UCSD-AML1 (cell line): ENCODE measurements at regions not wholly inside any gene's neighbourhood (a gene's known extent, or its start where the extent isn't known, plus 50 kb on each side); places are given as distances from the start of the nearest gene placed in this dataset.

Source experiments
- DNase-seq: peaks from one replicate; lab custom pipeline; 2025; ENCODE audit not compliant: unreplicated experiment; lab: John Stamatoyannopoulos, UW

DNA sequence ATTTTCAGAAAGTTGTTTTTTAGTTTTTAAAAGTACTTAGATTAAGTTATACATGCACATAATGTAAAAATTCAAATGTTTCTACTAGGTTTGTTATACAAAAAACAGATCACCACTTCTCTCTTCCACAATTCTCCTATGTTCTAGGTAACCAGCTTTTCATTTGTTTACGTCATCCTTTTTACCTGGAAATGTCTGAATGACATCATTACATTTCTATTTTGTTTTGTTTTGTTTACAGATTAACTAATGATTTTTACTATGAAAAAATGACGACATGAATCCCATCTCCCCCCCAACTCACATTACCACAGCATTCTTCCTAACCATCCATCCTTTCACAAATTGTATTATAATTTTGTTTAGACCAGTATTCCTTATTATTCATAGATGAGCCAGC, 1709.2 kb downstream of the EFNA5 start:
- DNase-seq, result no peak

DNA sequence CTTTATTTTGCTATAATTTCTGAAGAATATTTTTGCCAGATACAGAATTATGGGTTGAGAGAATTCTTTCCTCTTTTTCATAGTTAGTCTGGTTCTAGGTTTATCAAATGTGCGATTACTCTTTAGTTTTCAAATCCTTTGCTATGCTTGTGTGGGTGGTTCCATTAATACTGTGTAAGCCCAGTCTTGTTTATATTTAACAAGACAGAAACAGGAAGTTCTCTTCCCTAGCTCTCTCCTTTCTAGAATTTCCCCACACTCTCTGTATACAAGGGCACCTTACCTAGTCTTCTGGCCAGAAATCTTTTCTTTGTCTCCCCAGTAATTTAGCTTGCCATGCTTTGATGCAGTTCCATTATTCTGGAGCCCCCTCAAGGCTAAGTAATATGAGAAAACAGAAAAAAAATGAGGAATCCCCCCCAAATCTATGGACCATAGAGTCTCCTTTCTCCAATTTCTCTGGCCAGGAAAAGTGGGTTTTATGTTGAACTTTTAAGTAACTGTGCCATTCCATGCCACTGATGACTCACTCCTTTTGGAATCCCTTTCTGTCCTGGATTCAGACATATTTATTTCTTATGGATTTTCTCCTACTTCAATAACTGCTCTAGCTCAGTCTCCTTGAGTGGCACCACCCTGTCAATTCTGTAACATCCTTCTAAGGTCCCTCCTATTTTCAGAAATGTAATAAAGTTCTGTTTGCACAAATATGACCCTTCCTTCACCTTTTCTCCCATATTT, 1714.1 kb downstream of the EFNA5 start:
- DNase-seq, result no peak

DNA sequence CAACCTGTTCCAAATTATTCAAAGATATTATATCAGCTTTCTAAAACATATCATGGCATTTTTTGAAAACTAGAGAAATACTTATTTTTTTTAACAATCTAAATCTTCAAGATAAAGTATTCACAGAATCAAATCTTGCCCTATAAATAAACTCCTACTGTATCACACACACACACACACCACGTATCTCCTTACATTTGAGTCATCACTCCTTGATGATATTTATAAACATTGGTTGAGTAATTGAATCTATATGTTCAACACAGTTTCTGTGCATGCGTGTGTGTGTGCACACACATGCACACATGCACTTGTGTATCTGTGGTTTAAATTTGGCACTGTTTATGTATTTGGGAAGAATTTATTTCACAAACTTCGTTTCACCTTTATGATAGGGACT, 1716.4 kb downstream of the EFNA5 start:
- DNase-seq, result no peak

DNA sequence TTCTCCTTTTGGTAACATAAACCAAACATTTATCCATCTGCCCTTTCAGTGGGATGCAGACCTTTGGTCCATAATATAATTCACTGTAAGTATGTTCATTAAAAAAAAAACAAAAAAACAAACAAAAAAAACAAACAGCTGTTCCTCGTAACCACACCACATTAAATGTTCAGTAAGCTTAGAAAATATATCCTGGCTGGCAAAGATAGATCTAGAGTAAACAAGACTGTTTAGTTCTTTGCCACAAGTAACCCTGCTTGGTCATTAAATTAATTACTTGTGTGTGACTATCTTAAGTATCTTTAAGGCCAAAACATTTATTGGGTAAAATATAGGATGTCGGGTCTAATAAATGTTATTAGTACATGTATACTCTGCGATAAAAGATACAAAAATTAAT, 1717.1 kb downstream of the EFNA5 start:
- no peak for DNase-seq

DNA sequence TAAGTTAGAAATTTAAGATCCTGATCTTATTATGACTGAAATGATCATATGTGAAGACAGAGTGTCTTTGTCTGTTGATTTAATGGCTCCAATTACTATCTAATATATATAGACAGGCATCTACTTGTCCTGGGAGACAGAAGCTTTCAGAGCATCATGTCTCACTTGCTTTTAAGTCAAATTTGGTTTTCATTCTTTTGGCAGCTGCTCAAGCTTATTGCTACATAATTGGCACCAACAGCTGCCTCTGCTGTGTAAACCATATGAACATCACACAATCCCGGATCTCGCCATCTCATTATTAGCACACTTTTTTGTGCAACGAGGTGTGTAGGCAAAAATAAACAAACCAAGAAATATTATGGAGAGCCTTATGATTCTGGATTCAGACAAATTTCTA, 1717.9 kb downstream of the EFNA5 start:
- DNase-seq, result no peak

DNA sequence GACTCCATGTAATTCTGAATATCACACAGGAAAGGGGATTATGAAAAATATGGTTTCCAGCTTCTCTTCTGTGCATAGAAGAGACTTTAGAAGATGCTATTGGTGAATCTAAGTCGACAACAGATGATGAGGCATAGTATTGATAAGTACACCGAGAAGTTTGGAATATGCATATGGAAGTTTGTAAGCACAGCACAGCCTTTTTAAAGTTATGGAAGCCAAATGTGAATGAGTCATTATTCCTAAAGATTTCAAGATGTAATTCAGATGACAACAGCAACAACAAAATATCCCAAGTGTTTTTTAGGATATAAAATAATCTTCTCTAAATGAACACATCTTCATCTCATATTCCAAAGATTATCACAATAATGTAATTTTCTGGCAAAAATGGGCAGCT, 1723.3 kb downstream of the EFNA5 start:
- no peak for DNase-seq

DNA sequence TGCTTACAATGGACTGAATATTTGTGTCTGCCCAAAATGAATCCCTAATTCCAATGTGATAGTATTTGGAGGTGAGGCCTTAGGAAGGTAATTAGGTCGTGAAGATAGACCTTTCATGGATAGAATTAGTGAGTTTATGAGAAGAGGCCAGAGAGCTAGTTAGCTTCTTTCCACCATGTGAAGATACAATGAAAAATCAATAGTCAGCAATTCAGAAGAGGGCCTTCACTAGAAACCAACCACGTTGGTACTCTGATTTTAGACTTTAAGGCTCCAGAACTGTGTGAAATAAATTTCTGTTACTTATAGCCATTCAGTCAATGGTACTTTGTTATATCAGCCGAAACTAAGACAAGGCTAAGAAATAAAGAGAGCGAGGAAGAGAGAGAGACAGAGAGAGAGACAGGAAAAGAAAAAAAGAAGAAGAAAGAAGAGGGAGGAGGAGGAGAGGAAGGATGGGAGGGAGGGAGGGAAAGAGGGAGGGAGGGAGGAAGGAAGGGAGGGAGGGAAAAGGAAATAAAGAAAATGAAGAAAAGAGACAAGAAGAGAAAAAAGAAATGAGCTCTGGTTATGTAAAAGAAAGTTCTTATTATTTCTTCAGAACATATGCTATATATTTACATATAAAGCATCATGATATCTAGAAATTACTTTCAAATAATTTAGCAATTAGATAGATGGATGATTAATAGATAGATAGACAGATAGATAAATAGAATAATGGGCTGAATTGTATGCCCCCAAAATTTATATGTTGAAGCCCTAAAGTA, 1725.3 kb downstream of the EFNA5 start:
- DNase-seq, result no peak

DNA sequence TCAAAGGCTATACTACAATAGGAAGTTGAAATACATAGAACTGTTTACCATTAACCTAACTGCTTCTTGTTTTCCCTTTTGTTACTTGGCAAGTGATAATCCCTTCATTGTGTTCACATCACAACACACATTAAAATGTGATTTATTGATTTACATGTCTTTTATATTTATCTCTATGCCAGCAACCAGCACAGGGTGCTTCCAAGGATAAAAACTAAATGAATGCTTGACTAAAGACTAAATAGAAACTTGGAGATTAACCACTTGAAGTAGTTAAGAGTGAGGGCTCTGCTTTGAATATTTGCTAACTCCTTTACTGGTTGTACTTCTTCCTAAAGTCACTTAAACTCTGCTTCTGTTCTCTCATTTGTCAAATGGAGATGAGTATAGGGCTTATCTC, 1730.6 kb downstream of the EFNA5 start:
- DNase-seq, result no peak

DNA sequence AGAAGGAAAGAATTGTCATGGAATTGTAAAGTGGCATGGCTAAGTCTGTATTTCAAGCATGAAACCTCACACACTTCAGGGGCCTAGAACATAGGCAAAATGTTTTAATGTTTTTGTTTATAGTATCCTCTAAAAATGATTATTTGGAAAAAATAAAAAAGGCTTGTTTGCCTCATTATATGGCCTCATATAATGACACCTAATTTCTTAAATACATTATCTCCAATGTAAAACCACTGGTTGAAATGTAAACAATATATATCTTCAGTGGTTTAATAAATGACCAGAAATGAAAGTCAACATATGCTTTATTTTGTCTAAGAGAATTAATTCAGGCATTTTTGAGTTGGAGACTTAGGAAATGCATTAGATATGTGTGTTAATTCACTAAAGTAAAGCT, 1736.6 kb downstream of the EFNA5 start:
- no peak for DNase-seq

DNA sequence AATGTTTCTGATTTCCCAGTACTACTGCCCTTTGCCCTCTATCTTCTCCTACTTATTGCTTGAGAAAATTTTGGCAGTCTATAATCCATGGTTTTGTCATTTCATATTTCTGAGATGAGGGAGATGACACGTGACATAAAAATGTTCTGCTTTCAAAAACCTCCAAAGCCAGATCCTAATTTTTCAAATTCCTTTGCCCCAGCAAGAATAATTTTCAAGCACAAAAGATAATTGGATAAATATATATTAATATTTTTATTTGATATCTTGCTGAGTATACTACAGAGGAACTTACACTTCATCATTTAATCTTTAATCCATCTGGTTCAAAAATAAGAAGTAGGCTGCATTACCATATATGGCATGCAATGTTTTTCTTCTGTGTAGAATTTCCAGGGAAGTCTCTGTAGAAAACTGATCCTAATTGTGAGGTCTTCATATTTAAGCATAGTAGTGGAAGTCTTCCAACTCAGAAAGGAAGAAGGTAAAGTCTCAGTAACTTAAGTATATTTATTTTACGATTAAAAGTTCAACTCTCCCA, 1738.8 kb downstream of the EFNA5 start:
- no peak for DNase-seq

DNA sequence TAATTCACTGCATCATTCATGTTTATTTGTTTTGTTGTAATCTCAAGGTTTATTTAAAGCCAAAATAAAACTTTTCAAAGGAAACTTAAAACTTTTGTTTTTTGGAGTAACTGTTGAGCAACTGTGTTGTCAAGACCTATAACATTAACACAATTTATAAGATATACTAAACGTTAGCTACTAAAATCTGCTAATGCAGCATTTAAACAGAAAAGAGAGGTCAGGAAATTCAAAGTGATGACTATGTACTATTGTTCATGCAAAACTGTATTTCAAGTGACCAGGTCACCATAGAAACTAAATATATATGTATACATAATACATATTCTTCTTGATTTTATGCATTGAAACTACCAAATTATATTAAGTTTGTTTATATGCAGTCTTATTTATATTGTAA, 1740.9 kb downstream of the EFNA5 start:
- DNase-seq, result no peak

DNA sequence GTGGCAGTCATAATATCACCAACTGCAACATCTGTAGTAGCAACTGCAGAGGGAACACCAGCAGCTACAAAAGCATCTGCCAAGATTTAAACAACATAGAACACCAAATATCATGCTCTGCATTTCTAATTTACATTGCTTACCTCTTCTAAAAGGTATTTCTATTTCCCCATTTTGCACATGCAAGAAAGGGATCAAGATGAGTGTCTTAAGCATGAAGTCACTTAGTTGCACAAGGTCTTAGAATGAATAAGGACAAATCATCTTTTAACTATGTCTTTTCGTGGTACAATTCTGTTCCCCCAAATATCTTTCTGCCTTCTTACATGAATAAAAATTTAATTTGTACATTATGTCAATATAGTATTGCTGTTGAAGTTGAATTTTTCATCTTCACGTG, 1746.4 kb downstream of the EFNA5 start:
- DNase-seq, result no peak

DNA sequence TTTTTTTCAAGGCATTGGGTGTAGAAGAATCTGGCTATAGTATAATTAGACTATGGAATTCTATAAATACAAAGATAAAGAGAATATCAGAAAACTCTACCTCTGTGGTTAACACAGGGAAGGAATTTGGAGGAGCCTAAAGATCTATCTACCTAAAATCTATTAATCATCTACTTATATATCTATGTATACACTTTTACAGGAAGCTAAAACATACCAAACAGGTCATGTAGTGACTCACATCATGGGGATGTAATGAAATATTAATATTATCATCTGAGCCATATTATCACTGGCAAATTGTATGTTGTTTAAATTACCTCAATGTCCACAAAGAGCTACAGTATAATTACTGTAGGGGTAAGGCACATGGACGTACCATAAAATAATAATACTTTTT, 1748.2 kb downstream of the EFNA5 start:
- DNase-seq, result no peak

DNA sequence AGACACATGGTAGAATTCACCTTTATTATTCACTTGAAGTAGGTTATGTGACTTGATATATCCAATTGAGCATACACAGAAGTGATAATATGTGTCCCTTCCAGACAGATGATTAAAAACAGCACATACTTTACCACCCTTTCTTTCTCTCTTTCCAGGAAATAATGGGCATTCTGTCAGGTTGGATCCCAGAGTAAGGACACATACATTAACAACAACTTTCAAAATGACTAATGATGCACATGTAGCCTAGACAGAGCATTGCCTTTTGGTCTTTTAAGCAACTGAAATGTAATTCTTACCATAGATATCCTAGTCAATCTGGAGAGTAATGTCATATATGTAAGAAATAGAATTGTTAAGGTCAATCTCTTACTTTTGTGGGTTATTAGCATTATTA, 1748.7 kb downstream of the EFNA5 start:
- no peak for DNase-seq

DNA sequence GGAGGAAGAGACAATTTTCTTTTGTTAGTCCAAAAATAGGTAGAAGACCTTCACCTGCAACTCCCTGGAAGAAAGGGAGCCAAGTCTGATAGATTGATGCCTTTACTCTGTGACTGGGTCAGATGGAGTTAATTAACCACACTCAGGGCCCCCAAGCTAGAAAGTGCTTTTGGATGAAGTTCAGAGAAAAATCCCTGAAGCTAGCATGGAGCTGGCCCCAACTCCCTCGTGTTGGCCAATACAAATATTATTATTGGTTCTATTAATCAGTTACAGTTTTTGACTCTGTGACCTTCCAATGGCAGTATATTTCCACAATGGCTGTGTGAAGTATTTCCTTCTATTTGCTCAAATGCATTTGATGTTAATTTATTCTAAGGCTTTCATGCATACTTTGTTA, 1753.5 kb downstream of the EFNA5 start:
- DNase-seq, result no peak

DNA sequence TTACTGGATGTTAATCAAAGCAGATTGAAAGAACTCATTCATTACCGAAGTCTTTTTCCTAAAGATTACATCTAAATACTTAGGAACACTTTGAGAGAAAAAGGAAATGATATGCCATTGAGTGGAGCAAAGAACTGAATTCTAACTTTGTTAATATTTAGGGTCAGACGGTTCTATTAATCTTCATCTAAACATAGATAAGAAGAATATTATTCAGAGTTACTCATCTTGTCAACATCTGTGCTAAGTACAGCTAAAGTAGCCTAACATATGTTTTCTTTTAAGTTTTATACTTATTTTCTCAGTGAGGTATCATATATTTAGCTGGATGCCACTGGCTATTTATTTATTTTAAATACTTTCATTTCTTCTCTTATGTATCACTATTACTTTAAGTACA, 1763.7 kb downstream of the EFNA5 start:
- no peak for DNase-seq

DNA sequence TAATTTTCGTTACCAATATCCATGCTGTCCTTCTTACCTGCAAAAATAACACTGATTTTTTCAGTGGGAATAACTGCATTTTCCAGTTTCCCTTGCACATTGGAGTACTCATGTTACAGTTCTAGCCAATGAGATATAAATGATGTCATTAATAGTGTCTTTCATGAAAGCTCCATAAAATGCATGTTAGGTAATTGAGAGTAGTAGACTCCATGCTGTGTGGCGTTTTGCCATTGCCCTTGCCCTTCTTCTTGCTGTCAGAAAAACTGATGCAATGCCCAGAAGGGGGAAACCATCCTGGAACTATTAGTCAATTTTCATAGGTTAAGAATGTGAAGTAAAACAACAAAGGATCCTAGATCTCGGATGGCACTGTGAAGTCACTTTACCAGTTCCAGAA, 1765.3 kb downstream of the EFNA5 start:
- no peak for DNase-seq

DNA sequence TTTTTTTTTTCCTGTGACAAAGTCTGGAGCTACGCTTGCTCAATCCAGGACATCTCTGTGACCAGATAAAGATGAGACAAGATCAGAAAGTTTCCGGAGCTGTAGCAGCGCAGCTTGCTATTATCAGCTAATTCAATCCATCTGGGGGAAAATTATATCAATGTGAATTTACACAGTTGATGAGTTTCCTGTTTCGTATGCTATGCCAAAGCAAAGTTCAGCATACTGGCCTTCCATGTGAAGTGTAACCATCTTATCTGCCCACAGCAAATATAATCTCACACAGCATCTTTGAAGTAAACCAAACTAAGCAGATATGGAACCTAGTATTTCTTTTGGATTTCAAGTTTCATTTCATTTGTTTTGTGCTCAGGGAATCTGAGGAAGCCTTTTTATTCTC, 1767.7 kb downstream of the EFNA5 start:
- no peak for DNase-seq

DNA sequence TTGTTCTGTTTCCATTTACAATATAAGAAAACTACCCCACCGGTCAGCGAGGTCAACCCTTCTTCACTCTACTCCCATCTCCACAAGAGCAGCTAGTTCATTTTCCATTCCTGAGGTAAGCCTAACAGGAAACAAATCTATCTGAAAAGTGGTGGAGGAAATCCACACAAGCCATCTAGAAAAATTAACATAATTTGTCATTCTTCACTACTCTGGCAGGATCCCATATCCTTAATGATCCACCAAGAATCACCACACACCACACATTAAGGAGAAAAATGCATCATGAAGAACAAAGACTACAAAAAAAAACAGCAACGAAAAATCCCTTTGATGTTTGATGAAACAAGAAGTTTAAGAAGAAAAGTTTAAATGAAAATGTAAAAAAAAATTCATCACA, 1771.0 kb downstream of the EFNA5 start:
- DNase-seq, result no peak

DNA sequence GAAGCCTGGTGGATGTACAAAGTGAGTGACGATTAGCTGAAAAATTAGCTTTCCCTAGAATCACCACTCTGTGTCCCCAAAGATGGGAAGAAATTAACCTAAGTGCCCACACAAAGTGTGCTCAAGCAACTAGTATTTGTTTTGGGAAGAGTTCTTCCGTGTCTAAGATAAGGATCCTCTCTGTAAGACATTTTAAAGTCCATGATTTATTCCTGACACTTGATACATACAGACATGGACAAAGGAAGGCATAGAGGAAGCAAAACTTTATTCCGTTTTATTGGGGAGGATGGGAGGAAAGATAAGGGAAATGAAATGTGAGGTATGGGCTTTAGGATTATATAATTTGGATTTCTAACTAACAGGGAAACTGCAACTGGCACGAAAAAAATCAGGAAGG, 1772.6 kb downstream of the EFNA5 start:
- no peak for DNase-seq

DNA sequence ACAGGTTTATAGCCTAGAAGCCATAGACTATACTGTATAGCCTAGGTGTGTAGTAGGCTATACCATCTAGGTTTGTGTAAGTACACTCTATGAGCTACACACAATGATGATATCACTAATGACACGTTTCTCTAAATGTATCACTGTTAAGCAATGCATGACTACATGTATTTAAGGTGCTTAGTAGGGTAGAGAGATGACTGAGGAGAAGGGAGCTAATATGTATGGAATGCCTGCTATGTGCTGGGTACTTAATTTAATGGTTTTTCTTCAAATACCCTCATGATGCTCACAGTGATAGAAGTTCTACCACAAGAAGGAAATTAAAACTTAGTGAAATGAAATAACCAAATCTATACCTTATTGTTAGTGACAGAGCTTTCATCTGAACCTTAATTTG, 1785.5 kb downstream of the EFNA5 start:
- no peak for DNase-seq

DNA sequence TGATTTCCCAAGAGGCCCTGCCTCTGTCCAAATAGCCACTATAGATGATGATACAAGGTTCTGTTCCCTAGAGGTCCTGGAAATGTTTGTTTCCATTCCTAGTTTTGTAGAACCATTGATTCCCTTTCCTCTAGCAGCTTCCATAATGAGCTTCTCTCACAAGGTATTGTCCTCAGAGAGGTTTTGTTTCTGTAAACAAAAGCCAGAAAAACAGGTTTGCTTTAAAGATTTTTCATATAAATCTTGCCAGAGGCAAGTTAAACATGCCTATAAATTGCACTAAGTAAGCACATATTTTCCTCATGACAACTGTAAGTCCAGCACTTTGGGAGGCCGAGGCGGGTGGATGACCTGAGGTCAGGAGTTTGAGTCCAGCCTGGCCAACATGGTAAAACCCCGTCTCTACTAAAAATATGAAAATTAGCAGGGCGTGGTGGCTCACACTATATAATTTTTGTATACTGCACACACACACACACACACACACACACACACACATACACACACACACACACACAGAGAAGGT, 1787.7 kb downstream of the EFNA5 start:
- no peak for DNase-seq
